ENCODE measurements at regions not wholly inside any gene's neighbourhood (a gene's known extent, or its start where the extent isn't known, plus 50 kb on each side); places are given as distances from the start of the nearest gene placed in this dataset.

- DNase-seq = no peak
These were observed 950.0 kb upstream of the MIR17HG start for GRCh38 chr13:90397503-90397902.

DNA sequence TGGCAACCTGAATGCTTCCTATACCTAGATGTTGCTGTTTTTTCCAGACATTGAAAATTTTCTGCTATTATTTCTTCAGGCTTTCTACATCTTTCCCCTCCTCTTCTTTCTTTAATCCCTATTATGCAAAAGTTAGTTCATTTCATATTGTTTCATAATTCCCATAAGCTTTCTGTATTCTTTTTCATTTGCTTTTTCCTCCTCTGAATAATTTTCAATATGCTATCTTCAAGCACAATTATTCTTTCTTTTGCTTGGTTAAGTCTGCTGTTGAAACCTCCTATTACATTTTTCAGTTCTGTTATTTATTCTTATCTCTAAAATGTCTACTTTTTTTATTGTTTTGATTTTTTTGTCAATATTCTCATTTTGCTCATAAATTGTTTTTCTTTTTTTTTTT lies 947.1 kb upstream of the MIR17HG start:
- no peak for DNase-seq

- DNase-seq = no peak
These were observed 946.3 kb upstream of the MIR17HG start for GRCh38 chr13:90401150-90401549.

GRCh38 chr13:90402102-90402501 lies 945.4 kb upstream of the MIR17HG start:
- no peak for DNase-seq

GRCh38 chr13:90402613-90403012 lies 944.9 kb upstream of the MIR17HG start:
- DNase-seq = no peak

DNA sequence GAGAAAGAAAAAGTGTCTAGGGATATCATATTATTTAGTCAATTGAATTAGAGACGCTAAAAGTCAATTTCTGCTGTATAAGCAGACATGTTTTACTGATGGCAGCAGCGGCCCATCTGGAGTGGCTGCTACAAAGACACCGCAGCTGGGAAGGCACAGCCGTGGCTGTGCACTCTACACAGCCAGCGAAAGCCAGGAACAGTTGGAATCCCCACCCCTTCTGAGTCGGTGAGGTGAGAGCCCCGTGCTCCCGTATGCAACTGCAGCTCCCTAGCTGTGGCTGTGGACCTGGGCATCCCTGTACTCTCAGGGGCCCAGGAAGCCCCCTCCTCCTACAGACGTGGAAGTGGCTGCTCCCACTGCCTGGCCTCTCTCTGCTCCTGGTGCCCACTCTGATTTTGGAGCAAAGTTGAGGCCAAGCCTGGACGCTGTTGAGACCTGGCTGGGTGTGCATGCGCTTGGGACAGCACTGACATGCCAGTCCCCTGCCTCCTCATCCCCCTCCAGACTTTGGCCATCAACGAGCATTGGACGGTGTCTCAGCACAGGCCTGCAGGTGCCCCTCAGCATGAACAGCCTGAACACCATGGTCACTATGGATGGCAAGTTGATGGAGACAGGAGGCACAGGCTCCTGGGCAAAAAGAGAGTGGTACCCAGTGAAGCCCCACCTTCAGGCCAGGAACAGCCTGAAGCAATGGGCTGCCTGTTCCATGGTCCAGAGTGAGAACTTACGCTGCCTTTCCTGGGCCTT lies 944.0 kb upstream of the MIR17HG start:
- no peak for DNase-seq

DNA sequence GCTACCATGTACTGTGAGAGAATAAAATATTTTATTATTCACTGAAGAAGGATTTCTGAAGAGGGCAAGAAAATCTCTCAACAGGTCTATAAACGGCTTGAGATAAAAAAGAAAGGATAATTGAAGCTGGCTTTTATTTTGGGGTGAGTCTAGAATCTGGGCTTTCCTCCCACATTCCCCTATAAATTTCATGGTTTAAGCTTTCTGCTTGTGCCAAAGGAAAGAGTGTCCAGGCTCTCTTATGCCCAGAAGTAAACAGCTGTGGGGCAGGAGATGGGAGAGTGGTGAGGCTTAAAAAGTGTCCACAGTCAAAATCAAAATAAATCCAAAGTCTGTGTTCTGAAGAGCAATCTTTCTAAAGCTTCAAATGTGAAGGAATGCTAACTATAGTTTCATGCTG lies 942.2 kb upstream of the MIR17HG start:
- no peak for DNase-seq

- no peak for DNase-seq
These were observed 934.5 kb upstream of the MIR17HG start for GRCh38 chr13:90412980-90413379.

DNA sequence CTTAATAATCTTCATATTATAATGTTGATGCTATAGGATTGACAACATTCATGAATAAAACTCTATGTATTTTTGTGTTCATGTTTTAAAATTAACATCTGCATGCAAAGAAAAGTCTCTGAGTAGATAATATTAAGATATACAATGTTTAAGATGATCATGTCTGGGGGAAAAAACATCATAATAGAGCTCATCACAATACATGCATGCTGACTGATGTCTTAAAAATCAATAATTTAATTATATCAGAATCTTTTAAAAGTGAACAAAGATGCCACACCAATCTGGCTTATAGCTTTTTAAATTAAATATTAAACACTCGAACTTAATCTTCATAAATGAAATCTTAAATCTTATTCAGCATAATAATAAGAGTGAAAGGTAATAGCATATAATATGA lies 933.9 kb upstream of the MIR17HG start:
- no peak for DNase-seq

DNA sequence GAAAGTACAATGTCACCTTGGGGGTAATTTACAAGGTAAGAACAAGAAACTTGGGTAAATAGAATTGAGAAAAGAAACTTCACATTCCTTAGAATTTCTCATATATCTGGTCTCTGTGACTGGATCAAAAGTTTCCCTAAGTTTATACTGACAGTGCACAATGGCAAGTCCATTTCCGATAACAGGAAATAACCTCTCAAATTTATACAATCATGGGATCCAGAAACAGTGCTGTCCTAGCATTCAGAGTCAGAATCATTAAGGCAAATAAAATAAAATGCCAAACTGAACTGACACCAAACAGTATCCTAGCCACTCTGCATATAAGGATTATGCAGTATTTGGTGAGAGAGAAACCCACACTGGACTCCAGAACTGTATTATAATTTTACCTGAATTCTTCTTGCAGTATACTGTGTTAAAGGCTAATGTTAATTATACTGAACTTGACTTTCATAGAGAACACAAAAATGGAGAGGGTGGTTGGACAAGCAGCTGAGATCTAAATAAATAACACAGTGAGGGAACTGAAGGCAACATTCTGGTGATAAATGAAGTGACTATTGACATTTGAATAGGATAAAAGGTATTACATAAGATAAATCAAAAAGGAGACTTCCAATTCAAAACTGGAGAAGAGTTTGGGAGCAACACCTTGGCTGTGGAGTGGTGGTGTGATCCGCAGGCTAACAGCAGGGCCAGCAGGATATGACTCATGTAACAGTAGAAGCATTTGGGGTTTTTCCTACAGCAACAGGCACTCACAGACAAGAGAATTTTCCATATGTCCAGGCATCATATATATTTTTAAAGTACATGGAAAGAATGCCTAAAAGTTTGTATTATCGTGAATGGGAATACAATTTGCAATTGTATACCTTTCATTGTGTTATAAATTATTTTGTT lies 932.5 kb upstream of the MIR17HG start:
- DNase-seq = no peak

- DNase-seq = no peak
These were observed 931.6 kb upstream of the MIR17HG start for GRCh38 chr13:90415902-90416301.

- DNase-seq = no peak
These were observed 931.0 kb upstream of the MIR17HG start for GRCh38 chr13:90416519-90416918.

DNA sequence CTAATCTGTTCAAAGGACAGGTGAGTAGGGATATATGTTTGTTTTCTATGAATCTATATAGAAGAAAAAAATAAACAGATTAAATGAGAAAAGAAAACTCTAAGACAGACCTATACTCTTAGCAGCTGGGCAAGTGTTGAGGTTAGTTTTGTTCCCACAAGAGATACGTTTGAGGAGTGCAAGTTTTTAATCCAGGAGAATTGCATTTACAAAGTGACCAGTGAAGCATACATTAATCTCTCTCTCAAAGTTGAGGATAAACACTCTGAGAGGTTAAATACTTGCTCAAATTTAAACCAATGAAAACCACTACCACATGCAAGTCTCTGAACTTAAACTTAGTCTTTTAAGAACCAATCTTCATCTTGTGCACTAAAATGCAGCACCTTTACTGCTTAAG lies 930.5 kb upstream of the MIR17HG start:
- DNase-seq = no peak

- DNase-seq = no peak
These were observed 926.8 kb upstream of the MIR17HG start for GRCh38 chr13:90420683-90421082.

GRCh38 chr13:90427322-90428272 lies 919.9 kb upstream of the MIR17HG start:
- no peak for DNase-seq

GRCh38 chr13:90428522-90429210 lies 918.8 kb upstream of the MIR17HG start:
- DNase-seq = no peak

GRCh38 chr13:90430127-90430526 lies 917.4 kb upstream of the MIR17HG start:
- DNase-seq = no peak

DNA sequence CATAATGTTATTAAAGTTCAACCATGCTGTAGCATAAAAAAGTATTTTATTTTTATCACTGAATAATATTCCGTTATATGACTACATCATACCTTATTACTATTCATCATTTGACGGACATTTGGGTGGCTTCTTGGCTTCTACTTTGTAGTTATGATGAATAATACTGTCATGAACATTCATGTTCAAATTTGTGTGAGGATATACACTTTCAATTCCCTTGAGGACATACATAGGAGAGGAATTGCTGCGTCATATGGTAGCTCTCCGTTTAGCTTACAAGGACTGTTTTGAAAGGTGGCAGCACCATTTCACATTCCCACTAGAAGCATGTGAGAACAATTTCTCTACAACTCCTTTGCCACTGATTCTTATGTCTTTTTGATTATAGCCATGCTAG lies 910.8 kb upstream of the MIR17HG start:
- no peak for DNase-seq

DNA sequence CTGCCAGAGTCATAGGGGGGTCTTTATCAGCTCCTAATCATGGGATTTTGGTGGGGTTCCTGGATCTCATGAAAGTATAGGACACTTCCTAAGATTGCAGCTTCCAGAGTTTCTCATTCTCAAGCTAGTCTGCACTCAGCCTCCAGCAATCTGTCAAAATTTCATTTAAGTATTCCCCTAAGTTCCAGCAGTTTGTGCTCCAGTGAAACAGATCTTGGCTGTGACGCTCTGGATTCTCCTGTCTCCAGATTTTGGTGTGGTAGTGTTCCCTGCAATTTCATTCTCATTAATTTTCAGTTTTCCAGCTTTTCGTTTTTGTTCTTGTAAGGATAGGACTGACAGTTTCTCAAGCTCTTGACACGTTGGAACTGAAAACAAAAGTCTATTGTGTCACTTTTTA lies 908.9 kb upstream of the MIR17HG start:
- DNase-seq = no peak

GRCh38 chr13:90443268-90443667 lies 904.2 kb upstream of the MIR17HG start:
- DNase-seq = no peak

- DNase-seq = no peak
These were observed 903.3 kb upstream of the MIR17HG start for GRCh38 chr13:90444232-90444631.

DNA sequence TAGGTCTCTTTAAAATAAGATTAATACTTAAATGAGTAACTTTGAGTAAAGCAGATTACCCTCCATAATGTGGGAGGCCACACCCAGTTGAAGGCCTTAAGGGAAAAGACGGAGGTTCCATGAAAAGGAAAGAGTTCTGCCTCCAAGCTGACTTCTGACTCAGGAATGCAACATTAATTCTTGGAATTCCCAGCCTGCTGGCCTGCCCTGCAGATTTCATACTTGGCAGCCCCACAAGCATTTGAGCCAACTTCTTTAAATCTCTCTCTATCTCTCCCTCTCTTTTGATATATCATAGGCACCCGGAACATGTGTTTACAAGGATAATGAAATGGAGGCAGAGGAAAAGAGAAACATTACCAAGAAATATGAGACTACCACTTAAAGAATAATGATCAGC lies 902.3 kb upstream of the MIR17HG start:
- DNase-seq = no peak
